ENCODE measurements at regions not wholly inside any gene's neighbourhood (a gene's known extent, or its start where the extent isn't known, plus 50 kb on each side); places are given as distances from the start of the nearest gene placed in this dataset.

DNA sequence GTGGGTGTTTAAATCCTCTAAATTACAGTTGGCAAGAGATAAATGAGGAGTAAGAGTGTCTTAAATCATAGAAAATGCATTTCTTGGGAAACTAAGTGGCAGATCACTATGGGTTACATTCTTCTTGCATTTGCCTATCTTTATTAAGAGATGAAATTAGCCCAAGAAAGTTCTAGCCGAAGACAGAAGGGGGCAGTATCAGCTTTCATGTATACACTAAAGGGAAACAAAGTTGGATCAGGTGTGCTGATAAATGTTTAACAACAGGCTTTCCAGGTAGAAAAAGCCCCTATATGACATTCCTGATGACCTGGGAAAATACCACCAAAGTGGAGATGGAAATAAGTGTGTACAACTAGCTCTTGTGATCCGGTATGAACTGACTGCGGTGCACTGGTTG lies 81.9 kb upstream of the TLR4 start:
- Histone ChIP-seq H2BK12ac (ENCODE audit: low read length in 2 of 2) (no peak overlapping the region), H2BK5ac (ENCODE audit: low read depth, low read length, poor library complexity, severe bottlenecking) (no peak overlapping the region), H3K27ac (ENCODE audit: low read length, poor library complexity, severe bottlenecking) (no peak overlapping the region), H2AFZ (ENCODE audit: low read depth, low read length) (no peak overlapping the region), H3K18ac (ENCODE audit: low read depth in 1 of 2, low read length in 2 of 2) (no peak overlapping the region), H3K27me3 (ENCODE audit: control insufficient read depth in 1 of 2, insufficient read depth in 1 of 2, low read length in 2 of 2) (no peaks in the 10 kb centered on the region), H3K4ac (ENCODE audit: low read depth in 1 of 2, low read length in 2 of 2) (no peak overlapping the region), H3K4me1 (ENCODE audit: control insufficient read depth, insufficient read depth, low read depth, low read length) (no peaks in the 10 kb centered on the region), H3K4me2 (ENCODE audit: low read length, poor library complexity, severe bottlenecking) (no peak overlapping the region), H3K4me3 (ENCODE audit: insufficient read depth in 1 of 2, low read depth in 1 of 2, low read length in 2 of 2) (no peak overlapping the region), H3K36me3 (ENCODE audit: control insufficient read depth in 1 of 2, insufficient read depth in 2 of 2, low read depth in 1 of 2, low read length in 2 of 2) (no peaks in the 10 kb centered on the region), H2BK15ac (ENCODE audit: low read depth, poor library complexity, severe bottlenecking) (no peak overlapping the region), H2AK5ac (ENCODE audit: low read length, severe bottlenecking) (no peak overlapping the region), H2BK120ac (ENCODE audit: low read depth, low read length) (no peak overlapping the region), H4K91ac (ENCODE audit: low read length) (no peak overlapping the region), H4K8ac (ENCODE audit: low read length) (no peak overlapping the region), H3K79me1 (replicated peaks; ENCODE audit: low read length, poor library complexity, severe bottlenecking) (no peaks in the 10 kb centered on the region), H3K23ac (ENCODE audit: low read length in 2 of 2) (no peak overlapping the region), H3K9me3 (ENCODE audit: control insufficient read depth, low read length) (peaks cover 45% of the 10 kb centered on the region), H3K14ac (ENCODE audit: low read length in 2 of 2) (no peak overlapping the region), H3K9ac (ENCODE audit: low read length) (no peak overlapping the region)
- WGBS = 96% methylated on average over 3 of the region's 3 CpGs
- no peak for DNase-seq

GRCh38 chr9:117616431-117616831 lies 87.8 kb upstream of the TLR4 start:
- Histone ChIP-seq H2AK5ac (ENCODE audit: low read length, severe bottlenecking) (no peak overlapping the region), H3K14ac (ENCODE audit: low read length in 2 of 2) (no peak overlapping the region), H2AFZ (ENCODE audit: low read depth, low read length) (no peak overlapping the region), H3K4me3 (ENCODE audit: insufficient read depth in 1 of 2, low read depth in 1 of 2, low read length in 2 of 2) (no peak overlapping the region), H3K4me2 (ENCODE audit: low read length, poor library complexity, severe bottlenecking) (no peak overlapping the region), H3K9me3 (ENCODE audit: control insufficient read depth, low read length) (no peaks in the 10 kb centered on the region), H2BK5ac (ENCODE audit: low read depth, low read length, poor library complexity, severe bottlenecking) (no peak overlapping the region), H2BK120ac (ENCODE audit: low read depth, low read length) (no peak overlapping the region), H3K4me1 (ENCODE audit: control insufficient read depth, insufficient read depth, low read depth, low read length) (no peaks in the 10 kb centered on the region), H2BK15ac (ENCODE audit: low read depth, poor library complexity, severe bottlenecking) (no peak overlapping the region), H3K9ac (ENCODE audit: low read length) (no peak overlapping the region), H3K36me3 (ENCODE audit: control insufficient read depth in 1 of 2, insufficient read depth in 2 of 2, low read depth in 1 of 2, low read length in 2 of 2) (no peaks in the 10 kb centered on the region), H4K91ac (ENCODE audit: low read length) (no peak overlapping the region), H3K27me3 (ENCODE audit: control insufficient read depth in 1 of 2, insufficient read depth in 1 of 2, low read length in 2 of 2) (no peaks in the 10 kb centered on the region), H3K4ac (ENCODE audit: low read depth in 1 of 2, low read length in 2 of 2) (no peak overlapping the region), H4K8ac (ENCODE audit: low read length) (no peak overlapping the region), H3K27ac (ENCODE audit: low read length, poor library complexity, severe bottlenecking) (no peak overlapping the region), H2BK12ac (ENCODE audit: low read length in 2 of 2) (no peak overlapping the region), H3K18ac (ENCODE audit: low read depth in 1 of 2, low read length in 2 of 2) (no peak overlapping the region), H3K23ac (ENCODE audit: low read length in 2 of 2) (no peak overlapping the region), H3K79me1 (replicated peaks; ENCODE audit: low read length, poor library complexity, severe bottlenecking) (no peaks in the 10 kb centered on the region)
- no peak for DNase-seq
- WGBS = 52% methylated on average over 3 of the region's 3 CpGs

DNA sequence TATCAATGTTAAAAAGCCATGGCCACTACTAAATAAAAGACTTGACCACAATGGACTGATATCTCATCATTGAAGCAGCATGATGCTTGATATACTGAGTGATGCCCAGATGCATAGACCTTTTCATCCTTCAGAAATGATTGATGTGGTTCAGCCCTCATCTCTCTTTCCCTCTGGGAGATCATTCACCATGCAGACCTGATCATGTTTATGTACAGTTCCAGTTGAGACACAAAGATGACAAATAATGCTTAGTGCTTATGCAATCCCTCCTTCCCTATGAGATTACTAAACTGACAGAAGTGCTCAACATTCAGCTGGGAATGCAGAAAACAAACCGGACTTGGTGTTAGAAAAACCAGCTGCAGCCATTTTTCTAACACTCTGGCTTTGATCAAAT lies 91.9 kb upstream of the TLR4 start:
- Histone ChIP-seq H3K23ac (ENCODE audit: low read length in 2 of 2) (no peak overlapping the region), H4K91ac (ENCODE audit: low read length) (no peak overlapping the region), H3K27me3 (ENCODE audit: control insufficient read depth in 1 of 2, insufficient read depth in 1 of 2, low read length in 2 of 2) (no peaks in the 10 kb centered on the region), H3K4me3 (ENCODE audit: insufficient read depth in 1 of 2, low read depth in 1 of 2, low read length in 2 of 2) (no peak overlapping the region), H2AK5ac (ENCODE audit: low read length, severe bottlenecking) (no peak overlapping the region), H3K4ac (ENCODE audit: low read depth in 1 of 2, low read length in 2 of 2) (no peak overlapping the region), H3K36me3 (ENCODE audit: control insufficient read depth in 1 of 2, insufficient read depth in 2 of 2, low read depth in 1 of 2, low read length in 2 of 2) (no peaks in the 10 kb centered on the region), H3K79me1 (replicated peaks; ENCODE audit: low read length, poor library complexity, severe bottlenecking) (no peaks in the 10 kb centered on the region), H3K4me2 (ENCODE audit: low read length, poor library complexity, severe bottlenecking) (no peak overlapping the region), H3K4me1 (ENCODE audit: control insufficient read depth, insufficient read depth, low read depth, low read length) (no peaks in the 10 kb centered on the region), H3K9ac (ENCODE audit: low read length) (no peak overlapping the region), H4K8ac (ENCODE audit: low read length) (no peak overlapping the region), H2BK120ac (ENCODE audit: low read depth, low read length) (no peak overlapping the region), H3K18ac (ENCODE audit: low read depth in 1 of 2, low read length in 2 of 2) (no peak overlapping the region), H3K9me3 (ENCODE audit: control insufficient read depth, low read length) (no peaks in the 10 kb centered on the region), H3K14ac (ENCODE audit: low read length in 2 of 2) (no peak overlapping the region), H2AFZ (ENCODE audit: low read depth, low read length) (no peak overlapping the region), H2BK5ac (ENCODE audit: low read depth, low read length, poor library complexity, severe bottlenecking) (no peak overlapping the region), H2BK15ac (ENCODE audit: low read depth, poor library complexity, severe bottlenecking) (no peak overlapping the region), H2BK12ac (ENCODE audit: low read length in 2 of 2) (no peak overlapping the region), H3K27ac (ENCODE audit: low read length, poor library complexity, severe bottlenecking) (no peak overlapping the region)
- DNase-seq = no peak
- WGBS = 82% methylated on average over 1 of the region's 1 CpG

- Histone ChIP-seq H3K4me2 (ENCODE audit: low read length, poor library complexity, severe bottlenecking) (no peak overlapping the region), H3K27me3 (ENCODE audit: control insufficient read depth in 1 of 2, insufficient read depth in 1 of 2, low read length in 2 of 2) (no peaks in the 10 kb centered on the region), H3K4me1 (ENCODE audit: control insufficient read depth, insufficient read depth, low read depth, low read length) (no peaks in the 10 kb centered on the region), H2BK12ac (ENCODE audit: low read length in 2 of 2) (no peak overlapping the region), H4K91ac (ENCODE audit: low read length) (no peak overlapping the region), H3K14ac (ENCODE audit: low read length in 2 of 2) (no peak overlapping the region), H2AK5ac (ENCODE audit: low read length, severe bottlenecking) (no peak overlapping the region), H2BK5ac (ENCODE audit: low read depth, low read length, poor library complexity, severe bottlenecking) (no peak overlapping the region), H3K4me3 (ENCODE audit: insufficient read depth in 1 of 2, low read depth in 1 of 2, low read length in 2 of 2) (no peak overlapping the region), H4K8ac (ENCODE audit: low read length) (no peak overlapping the region), H3K9ac (ENCODE audit: low read length) (no peak overlapping the region), H3K27ac (ENCODE audit: low read length, poor library complexity, severe bottlenecking) (no peak overlapping the region), H3K36me3 (ENCODE audit: control insufficient read depth in 1 of 2, insufficient read depth in 2 of 2, low read depth in 1 of 2, low read length in 2 of 2) (no peaks in the 10 kb centered on the region), H2AFZ (ENCODE audit: low read depth, low read length) (no peak overlapping the region), H3K9me3 (ENCODE audit: control insufficient read depth, low read length) (peaks cover 10% of the 10 kb centered on the region), H3K23ac (ENCODE audit: low read length in 2 of 2) (no peak overlapping the region), H2BK120ac (ENCODE audit: low read depth, low read length) (no peak overlapping the region), H2BK15ac (ENCODE audit: low read depth, poor library complexity, severe bottlenecking) (no peak overlapping the region), H3K79me1 (replicated peaks; ENCODE audit: low read length, poor library complexity, severe bottlenecking) (no peaks in the 10 kb centered on the region), H3K4ac (ENCODE audit: low read depth in 1 of 2, low read length in 2 of 2) (no peak overlapping the region), H3K18ac (ENCODE audit: low read depth in 1 of 2, low read length in 2 of 2) (no peak overlapping the region)
- 86% methylated on average over 2 of the region's 2 CpGs for WGBS
- no peak for DNase-seq
These were observed 106.2 kb upstream of the TLR4 start for GRCh38 chr9:117597977-117598376.
